GF-D8 (cell line): ENCODE measurements at regions not wholly inside any gene's neighbourhood (a gene's known extent, or its start where the extent isn't known, plus 50 kb on each side); places are given as distances from the start of the nearest gene placed in this dataset.
A peak's percentile ranks its signal among the peaks of the same experiment; 100 is the strongest.

Source experiments
- DNase-seq: peaks from one replicate; lab custom pipeline; 2025; lab: John Stamatoyannopoulos, UW

DNA sequence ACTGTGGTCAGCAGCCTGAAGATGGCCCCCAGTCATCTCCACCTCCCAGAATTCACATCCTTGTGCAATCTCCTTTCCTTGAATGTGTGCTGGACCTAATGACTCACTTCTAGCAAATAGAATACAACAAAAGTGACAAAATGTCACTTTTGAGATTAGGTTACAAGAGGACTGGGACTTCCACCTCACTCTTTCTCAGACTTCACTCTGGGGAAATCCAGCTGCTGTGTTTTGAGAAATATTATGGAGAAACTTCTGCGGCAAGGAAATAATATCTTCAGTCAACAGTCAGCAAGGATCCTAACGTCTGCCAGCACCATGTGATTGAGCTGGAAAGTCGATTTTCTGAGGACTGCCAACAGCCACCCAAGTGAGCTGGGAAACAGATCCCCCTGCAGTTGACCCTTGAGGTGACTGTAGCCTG, 70.5 kb upstream of the GADD45A start:
- DNase-seq, result no peak

DNA sequence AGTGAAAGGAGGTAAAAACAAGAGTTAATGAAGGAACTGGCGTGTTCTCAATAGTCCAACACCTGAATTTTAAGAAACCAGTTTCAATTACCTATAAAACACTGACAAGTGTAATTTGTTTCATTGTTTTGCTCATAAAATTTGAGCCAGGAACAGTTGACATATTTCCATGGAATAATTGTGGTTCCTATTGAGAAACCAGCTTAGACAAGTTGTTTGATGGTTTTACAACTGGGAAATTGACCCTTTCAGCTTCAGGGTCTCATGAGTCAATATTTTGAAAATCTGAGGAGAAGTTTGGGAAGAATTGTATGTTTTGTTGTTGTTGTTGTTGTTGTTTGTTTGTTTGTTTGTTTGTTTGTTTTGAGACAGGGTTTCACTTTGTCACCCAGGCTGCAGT, 69.1 kb upstream of the GADD45A start:
- no peak for DNase-seq

DNA sequence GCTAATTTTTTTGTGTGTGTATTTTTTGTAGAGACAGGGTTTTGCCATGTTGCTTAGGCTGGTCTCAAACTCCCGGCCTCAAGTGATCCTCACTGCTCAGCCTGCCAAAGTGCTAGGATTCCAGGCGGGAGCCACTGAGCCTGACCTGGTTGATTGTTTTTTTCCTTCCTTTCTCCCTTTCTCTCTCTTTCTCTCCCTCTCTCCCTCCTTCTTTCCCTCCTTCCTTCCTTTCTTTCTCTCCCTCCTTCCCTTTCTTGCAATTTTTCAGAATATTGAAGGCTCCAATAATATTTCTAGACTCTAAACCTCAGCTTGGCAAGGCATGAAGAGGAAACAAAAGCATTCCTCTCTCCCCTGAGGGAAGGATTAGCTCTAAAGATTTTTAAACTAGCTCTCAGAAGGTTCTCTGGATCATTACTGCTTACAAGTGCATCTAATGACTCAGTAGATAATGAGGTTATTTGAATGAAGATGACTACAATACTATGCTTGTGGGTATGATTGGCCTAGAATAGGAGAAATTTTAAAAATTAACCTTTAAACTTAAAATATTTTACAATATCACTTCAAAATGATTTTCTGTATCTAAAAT, 68.5 kb upstream of the GADD45A start:
- no peak for DNase-seq

DNA sequence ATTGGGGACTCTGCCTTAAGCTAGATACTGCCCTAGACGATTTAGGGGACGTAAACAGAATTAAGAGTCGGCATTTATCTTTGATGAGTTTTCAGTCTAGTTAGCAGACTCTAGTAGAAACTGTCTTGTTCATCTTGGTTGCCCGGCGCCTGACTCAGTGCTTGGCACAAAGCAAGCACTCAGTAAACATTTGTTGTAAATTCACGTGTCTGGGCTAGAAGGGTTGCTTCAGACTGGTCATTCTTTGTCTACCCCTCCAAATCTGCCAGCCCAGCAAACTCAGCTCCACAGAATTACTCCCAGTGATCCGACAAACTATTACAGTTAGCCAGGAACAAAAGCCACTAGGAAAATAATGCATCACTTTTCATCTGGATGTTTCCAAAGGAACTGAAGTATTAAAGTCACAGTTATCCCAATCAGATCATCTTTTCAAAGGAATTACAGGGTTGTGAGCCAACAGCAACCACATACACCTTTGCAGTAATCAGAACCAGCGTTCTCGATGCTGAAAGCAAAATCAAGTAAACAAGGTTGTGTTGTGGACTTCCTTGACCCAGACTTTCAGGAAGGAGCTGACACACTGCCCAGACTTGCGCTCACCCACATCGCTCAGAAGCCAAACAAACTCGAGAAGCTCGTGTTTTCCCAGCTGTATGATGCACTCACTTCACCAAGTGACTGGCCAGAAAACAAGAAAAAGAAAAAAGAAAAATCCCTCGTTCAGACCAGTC, 66.5 kb upstream of the GADD45A start:
- no peak for DNase-seq

DNA sequence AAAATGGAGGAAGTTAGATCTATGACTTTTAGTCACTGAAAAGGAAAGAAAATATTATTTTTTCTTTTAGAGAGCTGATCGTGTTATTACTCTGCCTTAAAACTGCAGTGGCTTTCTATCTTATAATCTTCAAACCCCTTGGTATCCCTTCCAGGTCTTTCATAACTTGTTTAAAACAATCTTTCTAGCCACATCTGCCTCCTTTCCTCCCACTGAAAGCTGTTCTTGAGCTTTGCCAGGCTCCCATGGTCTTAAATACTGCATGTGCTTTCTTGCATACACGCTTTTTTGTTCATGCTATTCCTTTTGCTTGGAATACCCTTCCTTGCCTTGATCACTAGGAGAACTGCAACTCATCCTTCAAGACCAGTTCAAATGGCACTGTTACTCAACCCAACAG, 65.9 kb upstream of the GADD45A start:
- DNase-seq, result no peak

DNA sequence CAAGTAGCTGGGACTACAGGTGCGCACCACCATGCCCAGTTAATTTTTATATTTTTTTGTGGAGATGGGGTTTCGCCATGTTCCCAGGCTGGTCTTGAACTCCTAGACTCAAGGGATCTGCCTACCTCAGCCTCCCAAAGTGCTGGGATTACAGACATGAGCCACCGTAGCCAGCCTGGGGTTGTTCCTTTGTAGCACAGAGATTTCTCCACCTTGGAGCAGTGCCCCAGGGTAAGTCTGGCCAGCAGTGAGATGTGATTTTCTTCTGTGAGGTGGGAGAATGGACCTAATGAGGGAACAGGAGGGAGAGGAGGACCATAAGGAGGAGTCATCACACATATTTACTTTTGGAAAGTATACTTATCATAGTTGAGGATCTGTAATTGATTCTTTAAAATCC, 61.1 kb upstream of the GADD45A start:
- no peak for DNase-seq

DNA sequence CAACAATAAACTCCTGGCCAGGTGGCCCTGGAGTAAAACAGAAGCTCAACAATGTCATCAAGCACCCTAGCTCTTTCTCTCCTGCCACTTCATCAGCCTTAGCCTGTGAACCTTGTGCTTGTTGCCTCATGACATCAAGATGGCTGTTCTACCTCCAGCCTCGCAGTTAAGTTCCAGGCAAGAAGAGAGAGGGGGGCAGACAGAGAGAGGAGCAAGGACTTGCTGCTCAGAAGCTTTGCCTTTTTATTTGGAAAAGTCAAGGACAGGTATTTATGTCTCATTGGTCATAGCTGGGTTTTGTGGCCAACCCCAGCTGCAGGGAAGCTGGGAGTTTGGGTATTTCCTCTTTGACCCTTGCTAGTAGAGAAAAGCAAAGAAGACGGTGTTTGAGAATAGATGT, 60.3 kb upstream of the GADD45A start:
- DNase-seq, result no peak

DNA sequence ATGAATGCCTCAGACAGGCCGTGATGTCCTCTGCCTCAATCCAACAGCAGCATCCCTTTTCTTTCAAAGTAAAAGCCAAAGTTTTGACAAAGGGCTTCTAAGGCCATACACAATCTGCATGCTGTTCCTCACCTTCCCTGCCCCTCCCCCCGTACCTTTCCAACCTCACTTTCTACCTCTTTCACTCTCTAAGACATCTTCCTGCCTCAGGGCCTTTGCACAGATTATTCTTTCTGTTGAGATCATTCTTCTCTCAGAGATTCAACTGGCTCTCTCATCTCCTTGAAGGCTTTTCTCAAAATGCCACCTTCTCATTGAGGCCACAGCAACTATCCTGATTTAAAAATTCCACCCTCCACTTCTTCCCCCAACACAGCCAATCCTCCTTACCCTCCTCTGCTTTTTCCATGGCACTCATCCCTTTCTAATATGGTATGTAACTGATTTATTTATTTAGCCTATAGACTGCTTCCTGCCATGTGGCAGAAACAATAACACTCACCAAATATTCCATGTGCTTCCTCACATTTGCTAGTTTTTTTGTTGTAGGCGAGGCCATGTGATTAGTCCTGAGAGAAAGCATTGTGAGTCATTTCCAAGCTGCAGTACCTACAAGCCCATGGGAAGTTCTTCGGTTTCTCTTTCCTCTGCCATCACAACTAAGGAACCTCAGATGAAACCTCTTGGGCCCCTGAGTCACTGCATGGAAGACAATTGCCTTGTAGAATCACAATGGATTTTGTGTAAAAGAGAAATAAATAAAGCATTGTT, 58.7 kb upstream of the GADD45A start:
- no peak for DNase-seq

DNA sequence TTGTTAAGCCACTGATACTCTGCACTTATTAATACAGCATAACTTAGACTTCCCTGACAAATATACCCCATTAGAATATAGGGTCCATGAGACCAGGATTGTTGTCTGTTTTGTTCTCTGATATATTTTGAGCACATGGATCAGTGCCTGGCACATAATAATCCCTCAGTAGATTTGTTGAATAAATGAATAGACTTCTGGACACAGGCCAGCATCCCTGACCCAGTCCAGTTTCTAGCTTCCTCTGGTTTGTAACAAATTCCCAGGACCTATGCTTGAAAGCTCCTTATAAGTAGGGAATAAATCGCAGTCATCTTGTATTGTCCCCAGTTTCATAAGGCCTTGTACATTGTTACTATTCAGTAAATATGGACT, 58.2 kb upstream of the GADD45A start:
- DNase-seq, result no peak

DNA sequence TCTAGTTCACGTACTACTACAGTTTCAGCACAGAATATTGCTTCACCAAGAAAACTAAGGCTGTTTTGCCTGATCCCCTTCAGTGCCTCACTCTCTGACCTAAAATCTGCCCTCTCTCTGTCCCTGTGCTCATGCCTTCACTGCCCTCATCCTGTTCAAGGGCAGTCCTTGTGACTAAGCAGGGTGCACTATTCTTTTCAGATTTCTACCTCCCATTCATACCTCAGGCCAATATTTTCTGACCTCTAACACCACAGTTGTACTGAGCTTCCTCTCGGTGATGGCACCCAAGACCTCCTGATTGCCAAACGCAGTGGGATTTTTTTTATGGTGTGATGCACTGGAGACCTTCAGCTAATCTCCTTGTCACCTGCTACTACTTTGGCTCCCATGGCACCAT, 57.7 kb upstream of the GADD45A start:
- DNase-seq, result no peak

DNA sequence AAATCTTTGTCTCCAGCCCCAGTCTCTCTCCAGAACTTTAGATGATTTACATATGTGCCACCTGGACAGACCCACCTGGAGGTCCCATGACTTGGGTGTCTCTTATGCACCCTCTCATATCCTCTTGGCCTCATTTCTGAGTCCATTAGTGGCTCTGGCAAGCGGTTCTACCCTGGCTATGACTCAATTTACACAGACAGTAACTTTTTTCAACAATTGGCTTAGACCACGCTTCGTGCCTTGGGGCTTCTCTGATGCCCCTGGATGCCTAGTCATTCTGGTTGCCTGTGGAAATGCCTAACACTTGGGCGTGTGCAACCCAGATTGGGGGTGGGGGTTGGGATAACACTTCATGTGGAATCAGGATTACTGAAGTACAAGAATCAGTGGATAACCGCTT, 57.1 kb upstream of the GADD45A start:
- no peak for DNase-seq

DNA sequence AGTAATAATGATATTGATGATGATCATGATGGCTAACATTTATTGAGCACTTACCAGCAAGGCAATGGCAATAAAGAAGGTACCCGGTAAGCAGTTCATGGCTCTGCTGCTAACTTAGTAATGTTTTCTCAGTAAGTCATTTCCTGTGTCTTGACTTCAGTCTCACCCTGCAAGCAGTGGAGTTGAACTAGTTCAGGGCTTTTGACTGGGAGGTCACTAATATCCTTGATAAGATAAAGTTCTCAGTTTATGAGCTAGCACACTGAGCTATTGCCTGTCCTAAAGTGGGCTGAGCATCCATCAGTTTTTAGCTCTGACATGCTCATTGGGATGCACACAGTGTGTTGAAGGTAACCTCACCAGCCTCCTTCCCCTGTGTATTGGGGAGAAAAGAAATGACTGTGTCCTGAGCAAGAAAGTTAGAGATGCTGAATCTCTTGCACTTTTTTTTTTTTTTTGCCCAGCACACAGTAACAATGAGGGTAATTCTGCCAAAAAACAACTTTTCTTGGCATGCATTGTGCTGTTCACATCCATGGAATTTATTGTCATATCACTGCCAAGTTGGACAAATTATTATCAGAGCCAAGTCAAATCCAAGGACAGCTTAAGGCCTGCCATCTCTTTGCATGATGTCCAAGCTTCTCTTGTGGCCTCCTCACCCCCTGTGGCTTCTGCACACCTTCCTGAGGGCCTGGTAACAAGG, 55.5 kb upstream of the GADD45A start:
- no peak for DNase-seq

DNA sequence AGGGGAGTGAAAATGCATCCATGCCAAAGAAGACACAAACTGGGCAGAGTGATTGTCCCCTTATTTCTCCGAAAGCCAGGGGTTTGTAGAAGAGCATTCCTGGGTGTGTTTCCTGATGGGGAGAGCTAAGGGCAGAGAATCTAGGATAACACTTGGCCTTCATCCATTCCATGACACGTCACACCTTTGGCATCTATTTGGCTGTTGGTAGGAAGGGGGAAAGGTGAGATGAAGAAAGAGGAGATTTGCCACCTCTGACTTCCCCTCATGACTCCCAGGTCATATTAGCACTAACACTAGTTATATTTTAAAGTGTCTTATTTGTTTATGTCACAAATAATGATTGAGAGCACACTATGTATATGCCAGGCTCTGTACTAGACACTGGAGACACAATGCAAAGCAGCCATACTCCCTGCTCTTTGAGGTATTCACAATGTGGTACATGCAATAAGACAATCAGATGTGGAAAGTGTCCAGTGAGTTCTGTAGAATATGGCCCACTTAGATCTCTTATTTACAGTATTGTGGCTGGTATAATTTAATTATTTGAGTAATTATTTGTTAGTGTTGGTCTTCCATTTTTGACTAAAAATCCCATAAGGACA, 54.5 kb upstream of the GADD45A start:
- DNase-seq, result no peak

DNA sequence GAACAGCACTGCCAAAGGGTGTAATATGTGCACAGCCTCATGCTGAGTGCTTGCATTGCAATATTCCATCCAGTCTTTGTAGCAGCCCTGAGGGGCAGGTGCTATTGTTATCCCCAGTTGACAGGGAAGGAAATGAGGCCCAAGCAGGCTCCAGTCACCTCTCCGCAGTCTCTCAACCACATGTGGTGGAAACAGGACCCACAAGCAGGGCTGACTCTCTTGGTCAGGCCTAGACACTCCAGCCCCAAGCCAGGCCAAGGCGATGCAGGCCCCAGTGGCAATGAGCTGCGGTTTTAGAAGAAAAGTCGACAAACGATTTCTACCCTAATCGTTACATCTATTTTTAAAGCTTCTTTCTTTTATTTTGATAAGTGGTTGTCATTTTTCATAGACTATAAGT, 52.6 kb upstream of the GADD45A start:
- DNase-seq, result no peak

DNA sequence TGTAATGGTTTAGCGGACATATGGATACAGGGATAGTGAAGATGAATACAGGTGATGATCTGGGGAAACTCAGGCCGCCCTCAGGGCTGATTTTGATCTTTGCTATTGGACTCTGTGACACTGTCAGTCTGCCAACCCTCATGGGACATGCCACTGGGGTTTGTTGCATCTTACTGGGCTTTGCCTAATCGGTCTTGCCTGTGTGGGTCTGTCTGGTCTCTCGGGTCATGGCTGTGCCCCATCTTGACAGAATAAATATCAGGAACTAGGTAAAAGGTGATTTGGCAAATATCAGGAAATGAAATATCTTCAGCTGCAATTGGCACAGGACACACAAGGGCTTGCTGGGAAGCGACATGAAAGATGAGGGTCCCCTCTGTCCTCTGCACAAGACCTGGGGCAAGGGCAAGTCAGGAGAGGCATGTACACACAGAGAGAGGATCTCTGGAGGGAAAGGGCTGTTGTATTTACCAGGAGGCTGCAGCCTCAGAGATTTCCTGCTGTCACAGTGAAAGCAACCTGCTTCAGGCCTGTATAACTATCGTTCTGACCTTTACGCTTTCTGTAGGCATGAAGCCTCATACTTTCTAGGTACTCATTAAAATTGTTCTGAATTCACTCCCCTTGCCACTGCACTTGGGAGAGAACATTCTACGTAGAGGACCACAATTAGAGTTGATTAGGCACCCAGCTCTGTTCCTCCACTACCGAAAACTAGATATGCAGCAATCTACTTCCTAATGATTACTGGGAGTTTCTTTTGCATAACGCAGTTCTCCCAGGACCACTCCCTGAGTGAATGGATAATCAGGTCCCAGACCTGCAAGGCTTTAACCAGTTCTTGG, 52.0 kb upstream of the GADD45A start:
- DNase-seq, result no peak

DNA sequence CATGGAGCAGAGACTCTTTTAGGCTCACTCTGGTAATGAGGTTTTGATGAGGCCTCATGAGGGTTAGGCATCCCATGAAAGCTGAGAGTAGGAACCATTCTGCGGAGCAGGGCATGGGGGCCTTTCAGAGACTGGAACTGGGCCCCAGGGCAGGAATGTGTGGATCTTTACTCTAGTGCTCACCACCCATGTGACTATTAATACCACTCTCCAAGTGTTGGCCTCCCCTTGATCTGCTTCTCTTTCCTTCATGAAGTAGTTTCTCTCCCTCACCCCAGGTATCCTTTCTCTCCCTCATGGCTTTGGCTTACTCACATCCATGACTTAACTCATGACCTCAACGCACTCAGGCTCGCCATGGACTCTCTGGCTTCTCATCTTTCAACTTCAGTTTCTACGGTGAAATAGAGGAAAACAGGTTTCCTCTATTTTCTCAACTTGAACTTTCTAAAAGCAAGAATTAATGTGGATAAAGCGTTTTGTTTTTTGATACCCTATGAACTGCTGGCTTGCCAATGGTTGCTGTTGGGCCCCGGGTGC, 50.5 kb upstream of the GADD45A start:
- DNase-seq, result no peak

DNA sequence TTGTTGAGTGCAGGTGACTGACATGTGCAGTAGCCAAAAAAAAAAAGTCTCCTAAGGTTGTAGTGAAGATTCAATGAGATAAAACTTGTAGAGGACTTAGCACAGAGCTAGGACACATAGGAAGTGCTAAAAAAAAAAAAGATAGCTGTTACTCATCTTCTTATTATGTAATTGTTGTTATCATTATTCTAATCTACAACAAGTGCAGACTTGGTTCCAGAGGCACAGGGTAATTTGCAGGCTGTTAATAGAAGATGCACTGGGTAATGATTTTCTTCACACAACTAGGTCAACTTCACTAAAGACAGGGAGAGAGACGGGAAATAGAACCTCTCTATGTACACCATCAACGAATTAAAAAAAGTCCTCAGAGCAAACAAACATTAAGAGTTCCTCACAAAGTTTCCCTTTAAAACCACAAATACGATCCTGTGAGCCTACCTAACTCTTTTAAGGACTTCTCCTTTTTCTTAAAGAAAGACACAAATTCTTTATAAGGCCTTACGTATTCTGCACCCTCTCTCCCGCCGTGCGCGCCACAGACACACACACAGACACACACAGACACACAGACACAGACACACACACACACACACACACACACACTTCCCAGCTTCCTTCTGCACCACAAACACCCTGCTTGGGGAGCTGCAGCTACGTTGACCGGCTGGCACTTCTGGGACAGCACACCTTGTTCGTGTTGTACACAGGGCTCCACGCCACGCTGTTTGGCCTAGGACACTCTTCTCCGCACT, 49.8 kb upstream of the GADD45A start:
- DNase-seq, result peak; percentile 42
